ENCODE measurements at regions not wholly inside any gene's neighbourhood (a gene's known extent, or its start where the extent isn't known, plus 50 kb on each side); places are given as distances from the start of the nearest gene placed in this dataset.

DNA sequence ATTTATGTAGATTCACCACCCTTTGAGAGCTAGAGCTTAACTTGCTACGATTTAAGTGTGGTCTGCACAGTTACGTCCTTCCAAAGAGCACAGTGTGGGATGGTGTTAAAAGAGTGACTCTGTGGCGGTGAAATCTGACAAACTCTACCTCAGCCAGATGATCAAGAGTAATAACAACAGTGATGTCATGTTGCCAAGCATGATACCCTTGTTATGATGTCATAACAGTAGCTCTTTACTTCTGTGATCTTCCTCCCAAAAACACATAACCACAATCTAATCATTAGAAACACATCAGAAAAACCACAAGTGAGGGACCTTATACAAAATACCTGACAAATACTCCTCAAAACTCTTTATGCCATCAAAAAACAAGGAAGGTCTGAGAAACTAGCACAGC lies 649.3 kb downstream of the POM121L12 start:
- intact Hi-C loops (cut with DNase I) = no loop called here
- DNase-seq = no peak
- no peak for ATAC-seq

DNA sequence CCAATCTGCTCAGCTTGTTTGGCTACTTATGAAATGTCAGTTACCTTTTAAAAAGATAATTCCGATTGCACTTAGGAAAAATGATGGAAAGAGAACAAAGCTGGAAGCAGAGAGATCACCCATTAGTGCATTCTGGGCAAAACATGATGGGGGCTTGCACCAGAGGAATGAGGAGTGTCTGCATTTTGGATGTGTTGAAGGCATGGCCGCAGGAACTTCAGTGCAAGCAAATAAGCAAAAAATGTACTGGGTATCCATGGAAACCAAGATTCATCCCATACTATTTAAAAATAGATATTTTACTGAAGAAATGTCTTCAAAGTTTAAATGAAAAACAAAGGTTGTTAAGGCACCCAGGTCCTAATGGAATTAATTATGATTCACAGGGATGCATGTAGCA lies 655.0 kb downstream of the POM121L12 start:
- ATAC-seq = no peak
- DNase-seq = no peak
- intact Hi-C loops (cut with DNase I) = no loop called here

DNA sequence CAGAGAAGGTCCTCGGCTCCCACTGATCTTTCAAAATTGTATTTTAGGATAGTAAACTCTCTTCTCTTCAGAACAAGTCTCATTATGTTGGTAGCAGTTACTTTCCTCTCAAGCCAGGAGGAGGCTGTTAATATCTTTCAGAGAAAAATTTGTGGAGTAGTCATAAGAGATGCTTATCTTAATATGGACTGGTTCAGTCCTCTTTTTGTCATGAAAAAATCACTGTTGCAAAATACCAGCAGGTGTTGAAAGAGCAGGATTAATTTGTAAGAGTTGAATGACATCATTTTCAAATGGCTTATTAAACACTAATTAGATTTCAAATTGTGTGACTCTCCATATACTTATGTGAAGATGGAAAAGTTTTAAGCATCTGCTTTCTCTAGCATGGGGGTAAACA lies 662.5 kb downstream of the POM121L12 start:
- ATAC-seq (no peak), DNase-seq (no peak)
- intact Hi-C loops (cut with DNase I) = no loop called here

DNA sequence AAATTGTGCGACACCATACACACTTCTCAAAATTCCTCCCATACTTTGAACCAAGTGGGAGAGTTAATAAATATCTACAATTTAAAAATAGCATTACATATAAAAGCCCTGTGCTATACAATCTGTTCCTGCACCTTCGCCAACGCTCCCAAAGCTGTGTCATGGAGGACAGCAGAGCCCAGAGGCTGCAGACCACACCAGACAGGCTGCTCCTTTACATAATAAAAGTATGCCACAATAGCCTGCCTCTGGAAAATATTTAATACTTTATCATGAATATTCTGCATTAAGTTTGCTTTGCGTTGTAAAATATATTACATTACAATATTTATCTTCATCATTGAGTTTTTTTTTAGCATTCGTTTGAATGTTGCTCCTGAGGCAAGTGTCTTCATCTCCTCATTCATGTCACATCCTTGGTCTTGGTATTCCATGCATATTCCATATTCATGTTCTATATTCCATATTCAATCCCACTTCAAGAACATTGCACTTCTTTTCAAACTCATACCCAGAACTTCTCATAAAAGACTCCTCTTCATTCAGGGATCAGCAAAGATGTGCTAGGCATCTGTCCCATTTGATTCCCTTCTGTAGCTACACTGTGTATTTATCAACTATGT lies 663.9 kb downstream of the POM121L12 start:
- intact Hi-C loops (cut with DNase I) = no loop called here
- no peak for DNase-seq
- ATAC-seq = no peak

DNA sequence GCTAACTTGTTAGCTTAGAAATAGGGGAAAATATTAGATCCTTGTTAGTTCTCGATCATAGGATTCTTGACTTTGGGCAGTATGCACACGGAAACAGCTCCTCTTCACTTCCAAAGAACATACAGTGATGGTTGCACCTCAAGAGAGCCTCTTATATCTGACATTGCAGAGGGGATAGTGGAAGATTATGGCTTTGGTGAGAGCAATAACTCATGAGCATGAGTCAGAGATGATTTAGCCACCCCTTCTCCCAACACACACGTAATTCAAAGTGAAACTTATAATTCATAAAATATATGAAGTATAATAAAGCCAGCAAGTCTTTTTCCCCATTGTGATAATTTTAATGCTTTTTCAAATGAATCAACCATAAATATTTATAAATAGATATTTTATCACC lies 683.7 kb downstream of the POM121L12 start:
- DNase-seq (no peak), ATAC-seq (no peak)
- intact Hi-C loops (cut with DNase I) = no loop called here

DNA sequence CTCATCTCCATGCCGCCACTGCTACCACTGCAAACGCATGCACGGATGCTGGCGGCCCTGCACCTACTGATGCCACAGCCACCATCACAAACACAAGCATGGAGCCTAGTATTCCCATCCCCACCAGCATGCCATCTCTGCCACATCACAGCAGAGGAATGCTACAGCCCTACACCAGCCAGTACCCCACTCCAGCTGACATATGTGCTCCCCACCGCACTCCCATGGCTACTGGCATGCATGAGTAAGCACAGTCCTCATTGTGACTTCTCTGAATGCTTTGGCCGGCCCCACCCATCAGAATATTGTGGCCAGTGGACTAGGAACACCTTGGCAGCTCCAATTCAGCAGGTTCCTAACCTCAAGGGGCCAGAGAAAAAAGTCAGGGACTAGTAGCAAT lies 705.5 kb downstream of the POM121L12 start:
- intact Hi-C loops (cut with DNase I) = no loop called here
- DNase-seq (no peak), ATAC-seq (no peak)

DNA sequence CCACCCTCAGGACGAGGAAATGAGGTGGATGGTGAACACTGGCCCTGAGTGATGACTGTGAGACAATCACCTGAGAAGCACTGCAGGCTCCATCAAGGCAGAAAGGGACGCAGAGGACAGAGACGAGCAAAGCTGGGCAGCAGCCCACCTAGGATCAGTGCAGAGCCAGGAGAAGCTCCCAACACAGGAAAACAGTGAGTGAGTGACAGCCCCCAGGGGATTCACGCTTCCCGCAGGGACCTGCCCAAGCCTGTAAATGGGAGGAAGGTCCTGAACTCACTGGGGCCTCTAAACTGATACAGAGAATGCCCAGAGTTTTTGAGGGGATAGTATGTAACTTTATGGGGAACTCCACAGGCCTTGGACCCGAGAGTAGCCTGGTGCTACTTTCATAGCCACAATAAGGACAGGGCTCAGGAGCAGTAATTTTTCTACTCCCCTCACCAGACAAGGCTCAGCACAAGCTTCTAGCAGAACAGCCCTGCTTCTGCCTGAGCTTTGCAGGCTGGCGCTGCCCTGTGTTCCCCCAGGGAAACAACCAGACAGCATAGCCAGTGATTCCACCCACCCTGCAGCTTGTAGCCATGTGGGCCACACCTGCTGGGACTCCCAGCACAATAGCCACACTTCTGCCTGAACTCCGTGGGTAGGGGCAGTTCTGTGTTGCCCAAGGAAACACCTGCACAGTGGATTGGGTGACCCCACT lies 708.4 kb downstream of the POM121L12 start:
- ATAC-seq = no peak
- intact Hi-C loops (cut with DNase I) = no loop called here
- no peak for DNase-seq

DNA sequence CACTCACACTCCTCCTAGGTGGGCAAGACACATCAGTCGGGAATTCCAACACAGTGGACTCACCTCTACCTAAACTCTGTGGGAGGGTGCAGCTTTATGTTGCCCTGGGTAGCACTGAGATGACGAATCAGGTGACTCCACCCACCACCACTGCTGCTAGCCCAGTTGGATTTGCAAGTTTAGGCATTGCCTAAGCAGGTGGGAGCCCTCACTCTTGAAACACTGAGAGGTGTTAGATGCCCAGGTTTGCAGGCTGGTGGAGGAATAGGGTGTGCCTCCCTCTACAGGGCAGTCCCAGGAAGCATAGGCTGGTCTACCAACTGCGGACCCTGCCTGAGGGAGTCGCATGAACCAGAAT lies 708.9 kb downstream of the POM121L12 start:
- intact Hi-C loops (cut with DNase I) = no loop called here
- no peak for DNase-seq
- no peak for ATAC-seq

DNA sequence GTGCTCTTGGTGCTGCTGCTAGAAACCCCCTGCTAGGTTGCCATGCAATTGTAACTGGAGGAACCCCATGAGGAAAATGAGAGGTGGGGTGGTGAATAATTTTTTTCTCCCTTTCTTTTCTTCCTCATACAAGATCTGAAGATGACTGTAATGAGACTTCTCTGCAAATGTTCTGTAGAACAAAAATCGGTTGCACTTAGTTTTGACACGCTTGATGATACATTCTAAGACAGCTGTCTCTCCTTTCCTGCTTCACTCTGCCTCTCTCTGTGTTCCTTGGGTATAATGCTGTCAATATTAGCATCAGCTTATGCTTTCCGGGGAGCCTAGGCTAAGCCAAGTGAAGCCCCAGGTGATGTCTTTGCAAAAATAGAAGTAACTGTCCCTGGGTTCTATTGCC lies 721.5 kb downstream of the POM121L12 start:
- intact Hi-C loops (cut with DNase I) = no loop called here
- DNase-seq (no peak), ATAC-seq (no peak)

DNA sequence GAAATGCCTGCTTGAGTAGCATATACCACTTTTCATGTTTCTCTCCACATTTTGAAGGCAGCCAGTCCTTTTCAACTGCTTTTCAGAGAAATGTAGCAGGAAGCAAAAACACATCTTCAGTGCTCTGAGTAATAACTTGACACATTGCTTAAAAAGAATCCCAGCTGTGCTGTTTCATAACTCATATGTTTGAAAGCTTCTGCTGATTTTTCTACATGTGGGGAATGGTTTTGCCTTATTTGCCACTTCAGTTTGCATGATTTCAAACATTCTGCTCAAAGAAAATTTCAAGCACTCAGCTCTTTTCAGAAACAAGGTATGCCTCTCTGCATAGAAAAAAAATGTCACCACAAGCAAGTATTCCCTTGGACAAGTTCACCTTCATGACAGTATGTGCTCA lies 732.8 kb downstream of the POM121L12 start:
- no peak for DNase-seq
- intact Hi-C loops (cut with DNase I) = no loop called here
- no peak for ATAC-seq

DNA sequence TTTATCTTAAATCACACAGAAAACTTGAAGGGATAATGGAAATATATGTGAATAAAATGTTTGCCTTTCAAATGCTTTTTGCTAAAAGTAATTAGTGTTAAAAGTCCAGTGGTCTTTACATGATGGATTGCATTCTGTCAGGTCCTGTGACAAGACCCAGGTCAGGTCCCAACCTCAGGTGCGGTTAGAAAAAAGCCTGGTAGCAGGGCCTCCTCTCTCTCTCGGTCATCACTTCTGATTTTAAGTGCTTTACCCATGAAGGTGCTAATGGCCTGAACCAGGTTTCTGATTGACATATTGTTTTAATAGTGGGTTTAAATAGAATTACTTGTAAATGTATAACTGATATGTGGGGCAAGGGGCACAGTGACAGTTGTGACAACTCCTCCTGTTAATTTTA lies 736.3 kb downstream of the POM121L12 start:
- intact Hi-C loops (cut with DNase I) = no loop called here
- ATAC-seq = no peak
- no peak for DNase-seq

DNA sequence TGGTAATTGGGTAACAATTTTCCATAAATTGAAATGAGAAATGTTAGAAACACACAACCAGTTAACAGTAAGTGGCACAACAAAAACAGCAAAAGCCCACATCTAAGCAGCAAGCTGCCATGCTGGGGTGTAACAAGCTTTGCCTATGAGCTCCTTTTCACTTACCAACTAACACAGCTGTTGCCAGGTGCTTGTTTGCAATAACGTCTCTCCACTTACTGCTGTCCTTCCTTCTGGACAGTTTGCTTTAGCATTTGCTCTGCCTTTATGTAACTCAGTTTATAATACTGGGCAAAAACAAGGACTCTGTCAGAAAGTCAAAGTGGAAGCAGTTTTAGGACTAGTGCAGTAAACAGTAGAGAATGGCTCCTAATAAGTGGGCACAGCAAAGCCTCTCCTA lies 740.9 kb downstream of the POM121L12 start:
- intact Hi-C loops (cut with DNase I) = no loop called here
- no peak for DNase-seq
- no peak for ATAC-seq

DNA sequence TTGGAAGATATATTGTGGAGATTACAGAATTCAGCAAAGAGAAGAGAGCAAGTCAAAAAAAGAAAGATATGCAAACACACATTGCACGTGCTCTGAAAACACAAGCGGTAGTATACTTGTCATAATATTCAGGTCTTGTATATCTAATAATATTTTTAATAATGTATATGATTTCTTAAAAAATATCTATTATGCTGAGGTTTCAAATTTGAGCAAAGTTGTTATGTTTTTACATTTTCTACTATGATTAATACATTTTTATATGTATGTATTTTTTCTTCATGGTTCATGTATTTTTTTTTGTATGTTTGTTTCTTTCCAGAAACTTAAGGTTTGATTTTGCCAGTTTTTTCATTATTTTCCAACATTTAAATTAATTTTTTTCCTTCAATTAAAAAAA lies 752.4 kb upstream of the VSTM2A start:
- ATAC-seq (no peak), DNase-seq (no peak)
- intact Hi-C loops (cut with DNase I) = no loop called here

DNA sequence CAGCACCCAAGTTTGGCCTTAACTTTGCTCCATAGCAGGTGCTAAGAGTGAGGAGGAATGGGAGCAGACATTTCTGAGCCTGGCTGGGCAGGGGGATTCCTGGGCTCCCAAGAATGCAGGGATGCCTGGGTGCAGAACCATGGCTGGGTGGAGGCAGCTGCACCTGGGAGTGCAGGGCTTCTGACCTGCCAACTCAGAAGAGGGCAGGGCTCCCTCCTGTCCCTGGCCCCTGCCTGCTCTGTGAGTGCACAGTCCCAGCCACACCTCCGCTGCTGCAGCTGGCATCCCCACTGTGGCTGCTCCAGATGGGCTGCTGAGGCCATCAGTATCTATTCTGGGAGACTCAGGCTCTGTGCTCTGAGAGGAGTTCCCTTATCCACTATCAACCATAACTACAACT lies 747.4 kb upstream of the VSTM2A start:
- DNase-seq (no peak), ATAC-seq (no peak)
- intact Hi-C loops (cut with DNase I) = no loop called here

DNA sequence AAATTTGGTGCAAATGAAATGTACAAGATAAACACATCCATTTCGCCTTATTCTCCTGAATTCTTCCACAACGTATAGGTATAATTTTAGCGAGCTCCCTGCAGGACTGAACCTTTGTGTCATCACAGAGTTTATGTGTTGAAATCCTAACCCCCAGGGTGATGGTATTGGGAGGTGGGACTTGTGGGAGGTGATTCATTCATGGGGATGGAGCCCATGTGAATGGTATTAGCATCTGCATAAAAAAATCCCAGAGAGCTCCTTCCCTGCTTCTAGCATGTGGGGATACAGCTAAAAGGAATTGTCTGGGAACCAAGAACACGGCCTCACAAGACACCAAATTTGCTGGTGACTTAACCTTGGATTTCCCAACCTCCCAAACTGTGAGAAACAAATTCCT lies 741.4 kb upstream of the VSTM2A start:
- no peak for DNase-seq
- intact Hi-C loops (cut with DNase I) = no loop called here
- no peak for ATAC-seq

DNA sequence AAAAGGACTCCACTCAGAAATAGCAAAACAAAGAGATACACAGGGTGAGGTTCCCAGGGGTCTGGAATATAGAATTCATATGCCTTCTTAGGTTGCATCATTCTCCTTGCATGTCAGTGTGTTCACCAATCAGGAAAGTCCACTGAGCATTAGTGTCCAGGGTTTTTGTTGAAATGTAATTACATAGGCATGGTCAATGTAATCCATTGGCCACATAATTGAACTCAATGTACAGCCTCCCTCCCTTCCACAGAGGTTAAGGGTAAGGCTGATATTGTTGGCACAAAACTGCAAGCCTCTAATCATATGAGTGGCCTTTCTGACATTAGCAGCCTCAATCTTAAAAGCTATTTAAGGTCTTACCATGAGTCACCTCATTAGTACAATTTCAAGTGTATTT lies 736.1 kb upstream of the VSTM2A start:
- DNase-seq (no peak), ATAC-seq (no peak)
- intact Hi-C loops (cut with DNase I) = no loop called here

DNA sequence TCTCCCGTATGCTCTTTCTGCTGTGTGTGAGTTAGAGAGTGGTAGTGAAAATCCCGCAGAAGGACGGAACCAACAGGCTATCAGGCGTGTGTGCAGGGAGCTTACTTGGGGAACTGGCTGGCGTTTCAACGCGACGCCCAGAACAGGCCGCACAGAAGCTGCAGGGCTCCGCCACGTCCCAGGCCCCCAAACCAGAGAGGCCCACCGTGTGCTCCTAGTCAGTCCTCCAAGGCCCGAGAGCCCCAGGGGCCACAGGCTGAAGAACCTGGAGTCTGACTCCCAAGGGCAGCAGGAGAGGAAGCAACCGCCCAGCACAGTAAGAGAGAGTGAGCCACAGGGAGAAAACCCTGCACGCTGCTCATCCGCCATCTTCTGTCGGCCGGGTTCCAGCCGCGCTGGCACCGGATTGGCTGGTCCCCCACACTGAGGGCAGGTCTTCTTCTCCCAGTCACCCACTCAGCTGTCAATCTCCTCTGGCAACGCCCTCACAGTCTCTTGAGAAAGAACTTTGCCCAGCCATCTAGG lies 730.6 kb upstream of the VSTM2A start:
- ATAC-seq (no peak), DNase-seq (no peak)
- intact Hi-C loops (cut with DNase I) = no loop called here

DNA sequence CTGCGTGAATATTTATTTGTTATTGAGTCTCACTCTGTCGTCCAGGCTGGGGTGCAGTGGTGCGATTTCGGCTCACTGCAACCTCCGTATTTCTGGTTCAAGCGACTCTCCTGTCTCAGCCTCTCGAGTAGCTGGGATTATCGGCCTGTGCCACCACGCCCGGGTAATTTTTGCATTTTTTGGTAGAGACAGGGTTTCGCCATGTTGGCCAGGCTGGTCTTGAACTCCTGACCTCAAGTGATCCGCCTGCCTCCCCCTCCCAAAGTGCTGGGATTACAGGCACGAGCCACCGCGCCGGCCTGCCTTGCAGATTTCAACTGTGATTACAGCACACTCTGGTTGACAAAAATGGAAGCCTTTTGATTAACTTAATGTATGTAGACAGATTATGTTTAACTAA lies 730.0 kb upstream of the VSTM2A start:
- intact Hi-C loops (cut with DNase I) = no loop called here
- ATAC-seq (no peak), DNase-seq (no peak)

DNA sequence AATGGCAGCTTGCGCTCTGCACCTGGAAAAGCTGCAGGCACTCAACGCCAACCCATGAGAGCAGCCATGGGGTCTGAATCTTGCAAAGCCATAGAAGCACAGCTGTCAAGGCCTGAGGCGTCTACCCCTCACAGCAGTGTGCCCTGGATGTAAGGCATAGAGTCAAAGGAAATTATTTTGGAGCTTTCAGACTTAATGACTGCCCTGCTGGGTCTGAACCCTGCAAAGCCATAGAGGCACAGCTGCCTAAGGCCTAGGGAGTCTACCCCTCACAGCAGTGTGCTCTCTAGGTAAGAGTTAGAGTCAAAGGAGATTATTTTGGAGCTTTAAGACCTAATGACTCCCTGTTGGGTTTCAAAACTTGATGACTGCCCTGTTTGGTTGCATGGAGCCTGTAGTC lies 706.9 kb upstream of the VSTM2A start:
- ATAC-seq (no peak), DNase-seq (no peak)
- intact Hi-C loops (cut with DNase I) = no loop called here

DNA sequence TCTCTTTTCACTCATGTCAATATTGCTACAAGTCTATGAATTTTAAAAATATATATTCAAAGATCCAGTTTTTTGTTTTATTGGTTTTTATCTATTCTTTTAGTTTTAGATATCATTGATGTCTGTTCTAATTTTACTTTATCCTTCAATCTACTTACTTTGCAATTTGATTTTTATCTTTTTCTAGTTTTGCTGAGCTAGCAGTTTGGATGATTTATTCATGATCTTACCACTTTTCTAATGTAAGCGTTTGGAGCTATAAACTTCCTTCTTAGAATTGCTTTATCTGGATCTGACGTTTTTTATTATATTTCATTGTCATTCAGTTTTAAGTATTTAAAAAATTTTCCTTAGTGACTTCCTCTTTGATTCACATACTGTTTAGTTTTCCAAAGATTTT lies 664.5 kb upstream of the VSTM2A start:
- no peak for ATAC-seq
- intact Hi-C loops (cut with DNase I) = no loop called here
- DNase-seq = no peak

DNA sequence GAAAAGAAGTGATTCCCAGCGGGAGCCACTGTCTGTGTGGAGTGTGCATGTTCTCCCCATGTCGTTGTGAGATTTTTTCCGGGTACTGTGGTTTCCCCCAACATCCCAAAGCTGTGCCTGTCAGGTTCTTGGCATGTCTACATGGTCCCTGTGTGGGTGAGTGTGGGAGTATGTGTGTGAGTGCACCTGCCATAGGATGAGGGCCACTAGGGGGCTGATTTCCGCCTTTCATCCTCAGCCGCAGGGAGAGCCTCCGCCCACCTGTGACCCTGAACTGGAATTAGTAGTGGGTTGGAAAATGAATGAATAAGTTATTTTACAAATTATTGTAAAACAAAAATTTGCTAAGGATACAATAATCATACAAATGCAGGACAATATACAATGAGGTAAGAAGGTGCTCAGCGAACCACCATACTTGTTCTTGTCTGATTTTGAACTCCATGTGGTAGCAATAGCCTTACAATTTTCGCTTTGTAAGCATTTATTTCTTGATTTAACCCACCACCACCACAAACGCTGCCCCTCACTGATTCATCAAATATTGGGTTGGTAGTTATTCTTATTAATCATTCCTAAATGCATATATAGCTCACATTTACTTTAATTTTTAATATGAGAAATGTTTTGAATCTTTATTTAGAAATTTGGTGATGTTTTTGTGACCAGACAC lies 641.2 kb upstream of the VSTM2A start:
- intact Hi-C loops (cut with DNase I) = no loop called here
- DNase-seq = no peak
- ATAC-seq = no peak

All from left cardiac atrium (tissue), 4 donors.